Body of pancreas (tissue), 4 donors: ENCODE measurements at regions not wholly inside any gene's neighbourhood (a gene's known extent, or its start where the extent isn't known, plus 50 kb on each side); places are given as distances from the start of the nearest gene placed in this dataset.

Experiments used
- ATAC-seq: fragments of 150-250 bp; one replicate; pipeline ENCODE4 v1.9.1; 2016
- DNase-seq, 4 donors: peaks; one replicate each; pipeline ENCODE4 v3.0.0-alpha.2; 2019
- H3K27ac ChIP-seq, 4 donors: fragments of 200-600 bp; sonication (generic); 1 replicate in 3 of 4; 2 replicates in 1 of 4; pipeline versions ENCODE4 v1.5.1 to v1.6.1; 2016 to 2019; ENCODE audit warnings: mild to moderate bottlenecking in 1 of 4, mixed read lengths in 1 of 4, moderate library complexity in 1 of 4
- H3K27me3 ChIP-seq, 2 donors: fragments of 200-600 bp; sonication (generic); one replicate each; pipeline ENCODE4 v1.6.0; 2016; ENCODE audit warnings: mild to moderate bottlenecking in 1 of 2
- H3K36me3 ChIP-seq, 2 donors: fragments of 200-600 bp; sonication (generic); replicated peaks in 1 of 2; 2 replicates each; pipeline ENCODE4 v1.5.1; 2016; ENCODE audit warnings: low read depth in 2 of 2; ENCODE audit not compliant: insufficient read depth in 1 of 2
- H3K4me1 ChIP-seq: fragments of 200-600 bp; sonication (generic); one replicate; pipeline ENCODE4 v1.6.0; 2016
- H3K4me3 ChIP-seq, 2 donors: fragments of 200-600 bp; sonication (generic); 1 replicate in 1 of 2; 2 replicates in 1 of 2; pipeline ENCODE4 v1.5.1; 2016 to 2019
- H3K9me3 ChIP-seq, 3 donors: fragments of 200-600 bp; sonication (generic); 1 replicate in 2 of 3; 2 replicates in 1 of 3; pipeline ENCODE4 v1.5.1; 2016
- POLR2A ChIP-seq, 3 donors: fragments of 450-650 bp; IDR thresholded peaks; one replicate each; pipeline ENCODE4 v1.6.1; 2016; ENCODE audit warnings: antibody characterized with exemption in 3 of 3, mild to moderate bottlenecking in 2 of 3
- WGBS, 2 donors: methylation state at CpG; one replicate each; pipeline ENCODE4 v1.1.5; 2017; 5-methylcytosine and 5-hydroxymethylcytosine counted together
- intact Hi-C: fragments of 100-400 bp; cut with DNase I; formaldehyde crosslinking; loops from one replicate; pipeline ENCODE4 v1.15.1; 2023
- TF ChIP-seq, protein P1 (sequence below), 7 experiments: fragments of 450-650 bp in 4 of 7; fragments of 200-600 bp in 3 of 7; sonication (generic) in 3 of 7; IDR thresholded peaks; one replicate each; pipeline ENCODE4 v1.5.1; 2016 to 2019; ENCODE audit warnings: antibody characterized with exemption in 7 of 7

DNA sequence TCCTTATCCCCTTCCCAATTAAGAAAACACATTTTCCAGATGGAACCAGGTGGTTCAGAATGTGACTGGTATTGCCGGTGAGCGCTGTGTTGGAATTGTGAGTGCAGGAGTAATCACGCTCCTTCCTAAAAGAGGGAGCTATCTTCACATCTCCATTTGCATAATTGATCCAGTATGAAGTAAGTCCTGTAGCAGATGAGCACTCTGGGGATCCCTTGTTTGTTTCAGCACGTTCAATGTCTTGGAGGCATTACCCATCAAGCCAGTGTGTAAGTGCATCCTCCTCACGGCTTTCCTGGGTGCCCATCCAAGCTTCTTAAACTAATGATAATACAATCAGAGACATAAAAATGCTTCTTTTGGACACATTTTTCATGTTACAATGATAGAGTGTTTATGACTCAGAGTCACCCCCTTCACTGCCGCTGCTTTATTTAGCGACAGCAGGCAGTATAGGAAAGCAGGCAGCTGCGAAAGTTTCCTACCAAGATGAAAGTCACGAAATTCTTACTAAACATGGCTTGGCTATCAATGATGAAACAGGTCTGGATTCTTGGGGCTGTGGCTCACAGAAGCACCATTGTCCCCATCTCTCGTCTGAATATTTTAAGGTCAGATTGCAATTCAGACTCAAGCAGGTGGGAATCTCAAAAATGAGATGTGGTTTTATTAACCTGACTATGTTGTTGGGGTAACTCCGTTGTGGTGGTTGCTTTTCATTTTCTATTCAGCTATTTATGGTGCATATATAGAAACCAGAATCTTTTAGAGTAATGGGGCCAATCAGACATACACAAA is 346.3 kb upstream of the MDFIC2 start:
- Histone ChIP-seq H3K27ac (no peak overlapping the region), H3K9me3 (no peaks in the 10 kb centered on the region), H3K4me3 (no peak overlapping the region), H3K36me3 (no peaks in the 10 kb centered on the region), H3K27me3 (peaks cover 0 to 3% of the 10 kb centered on the region in 2 donors), H3K4me1 (no peaks in the 10 kb centered on the region)
- no peak for ATAC-seq
- WGBS, 2 donors = 69 to 76% methylated on average over 11 of the region's 11 CpGs
- intact Hi-C loops = no loop called here
- no peak for TF ChIP-seq POLR2A (IDR thresholded peaks at IDR 0.05)
- TF ChIP-seq, protein P1, sequence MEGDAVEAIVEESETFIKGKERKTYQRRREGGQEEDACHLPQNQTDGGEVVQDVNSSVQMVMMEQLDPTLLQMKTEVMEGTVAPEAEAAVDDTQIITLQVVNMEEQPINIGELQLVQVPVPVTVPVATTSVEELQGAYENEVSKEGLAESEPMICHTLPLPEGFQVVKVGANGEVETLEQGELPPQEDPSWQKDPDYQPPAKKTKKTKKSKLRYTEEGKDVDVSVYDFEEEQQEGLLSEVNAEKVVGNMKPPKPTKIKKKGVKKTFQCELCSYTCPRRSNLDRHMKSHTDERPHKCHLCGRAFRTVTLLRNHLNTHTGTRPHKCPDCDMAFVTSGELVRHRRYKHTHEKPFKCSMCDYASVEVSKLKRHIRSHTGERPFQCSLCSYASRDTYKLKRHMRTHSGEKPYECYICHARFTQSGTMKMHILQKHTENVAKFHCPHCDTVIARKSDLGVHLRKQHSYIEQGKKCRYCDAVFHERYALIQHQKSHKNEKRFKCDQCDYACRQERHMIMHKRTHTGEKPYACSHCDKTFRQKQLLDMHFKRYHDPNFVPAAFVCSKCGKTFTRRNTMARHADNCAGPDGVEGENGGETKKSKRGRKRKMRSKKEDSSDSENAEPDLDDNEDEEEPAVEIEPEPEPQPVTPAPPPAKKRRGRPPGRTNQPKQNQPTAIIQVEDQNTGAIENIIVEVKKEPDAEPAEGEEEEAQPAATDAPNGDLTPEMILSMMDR (IDR thresholded peaks at IDR 0.05) = no peak
- DNase-seq = no peak

DNA sequence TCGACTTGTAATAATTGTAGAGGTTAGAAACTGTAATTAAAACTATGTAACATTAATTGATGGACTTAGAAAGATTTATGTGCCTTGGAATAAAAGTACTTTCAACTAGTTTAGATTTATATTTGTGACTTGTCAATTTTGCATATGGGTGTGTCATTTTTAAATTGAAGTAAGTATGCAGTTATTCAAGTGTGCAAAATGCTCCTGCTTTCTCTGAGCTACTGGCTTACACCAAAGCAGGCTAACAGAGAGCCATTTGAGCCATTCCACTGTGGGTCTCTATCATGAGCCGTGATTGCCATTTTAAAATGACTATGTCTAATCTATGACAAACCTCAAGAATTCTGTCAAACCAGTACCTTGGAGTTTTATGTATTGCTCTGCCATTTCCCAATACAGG is 345.0 kb upstream of the MDFIC2 start:
- intact Hi-C loops = no loop called here
- ATAC-seq (no peak), DNase-seq (no peak)
- 64 to 75% methylated on average over 2 of the region's 2 CpGs for WGBS, 2 donors
- no peaks in the 10 kb centered on the region for H3K36me3 ChIP-seq
- H3K27ac ChIP-seq = no peak overlapping the region
- no peak overlapping the region for H3K4me3 ChIP-seq
- no peaks in the 10 kb centered on the region for H3K9me3 ChIP-seq
- peaks cover 0 to 3% of the 10 kb centered on the region in 2 donors for H3K27me3 ChIP-seq
- no peaks in the 10 kb centered on the region for H3K4me1 ChIP-seq
- no peak for TF ChIP-seq POLR2A (IDR thresholded peaks at IDR 0.05)
- TF ChIP-seq, protein P1 (IDR thresholded peaks at IDR 0.05) = no peak

DNA sequence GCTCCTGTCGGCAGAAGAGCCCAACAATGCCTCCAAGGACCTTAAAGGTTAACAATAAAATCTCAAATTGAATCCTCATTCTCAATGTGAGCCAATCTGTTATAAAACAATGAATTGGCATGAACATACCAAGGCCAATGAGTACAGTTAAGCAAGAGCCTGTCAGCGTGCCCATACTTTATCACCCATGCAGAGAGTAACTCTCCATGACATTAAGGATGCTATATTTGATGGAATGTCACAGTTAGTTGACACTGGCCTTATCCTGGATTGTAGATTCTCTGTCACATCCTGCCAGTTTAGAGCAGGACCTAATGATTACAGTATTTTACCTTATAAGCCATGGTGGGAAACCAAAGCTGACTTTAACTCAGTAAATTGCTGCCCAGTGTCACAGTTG is 335.4 kb upstream of the MDFIC2 start:
- DNase-seq (no peak), ATAC-seq (no peak)
- no peak for TF ChIP-seq POLR2A (IDR thresholded peaks at IDR 0.05)
- TF ChIP-seq, protein P1 (IDR thresholded peaks at IDR 0.05) = no peak
- Histone ChIP-seq H3K27me3 (no peaks in the 10 kb centered on the region), H3K9me3 (no peaks in the 10 kb centered on the region), H3K4me3 (no peak overlapping the region), H3K36me3 (no peaks in the 10 kb centered on the region), H3K4me1 (no peaks in the 10 kb centered on the region), H3K27ac (no peak overlapping the region)
- WGBS, 2 donors = 78 to 79% methylated on average over 2 of the region's 2 CpGs
- intact Hi-C loops = no loop called here

DNA sequence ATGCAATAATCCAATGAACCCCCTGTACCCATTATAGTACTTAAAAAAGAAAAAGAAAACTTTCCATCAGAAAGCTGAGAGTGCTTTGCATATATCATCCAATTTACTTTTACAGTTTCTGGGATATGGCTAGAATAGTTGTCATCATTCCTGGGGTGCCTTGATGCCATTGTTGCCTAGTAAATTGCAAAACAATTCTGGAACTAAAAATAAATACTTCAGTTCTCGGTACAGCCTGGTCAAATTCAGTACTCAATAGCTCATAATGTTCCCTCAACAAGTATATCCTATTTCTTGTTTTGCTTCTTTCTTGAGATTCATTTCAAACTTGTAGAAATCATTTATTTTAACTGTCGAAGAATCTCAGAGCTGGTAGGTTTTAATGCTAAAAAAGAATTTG is 334.7 kb upstream of the MDFIC2 start:
- ATAC-seq (no peak), DNase-seq (no peak)
- Histone ChIP-seq H3K4me3 (no peak overlapping the region), H3K9me3 (no peaks in the 10 kb centered on the region), H3K27ac (no peak overlapping the region), H3K27me3 (no peaks in the 10 kb centered on the region), H3K4me1 (no peaks in the 10 kb centered on the region), H3K36me3 (no peaks in the 10 kb centered on the region)
- intact Hi-C loops = no loop called here
- 71 to 80% methylated on average over 2 of the region's 2 CpGs for WGBS, 2 donors
- TF ChIP-seq, protein P1 (IDR thresholded peaks at IDR 0.05) = no peak
- TF ChIP-seq POLR2A (IDR thresholded peaks at IDR 0.05) = no peak

DNA sequence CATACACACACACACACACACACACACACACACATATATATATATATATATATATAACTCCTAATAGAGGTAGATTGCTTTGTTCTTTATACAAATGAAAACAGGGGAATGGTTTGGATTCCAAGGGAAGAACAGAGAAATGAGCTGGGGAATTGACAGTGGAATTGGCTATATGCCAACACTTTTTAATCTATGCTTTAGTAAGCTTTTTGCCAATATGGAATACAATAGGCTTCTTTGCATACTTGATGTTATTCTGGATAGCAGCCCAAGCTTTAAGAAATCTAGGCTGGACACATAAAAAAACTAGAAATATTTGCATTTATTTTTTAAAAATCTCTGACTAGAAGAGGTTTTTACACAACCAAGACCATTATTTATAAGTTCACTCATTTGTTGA is 334.2 kb upstream of the MDFIC2 start:
- intact Hi-C loops = no loop called here
- DNase-seq = no peak

More for the DNA sequence above, 334.2 kb upstream of the MDFIC2 start:
- Histone ChIP-seq H3K4me1 (no peaks in the 10 kb centered on the region), H3K9me3 (no peaks in the 10 kb centered on the region), H3K27me3 (no peaks in the 10 kb centered on the region), H3K27ac (no peak overlapping the region), H3K36me3 (no peaks in the 10 kb centered on the region), H3K4me3 (no peak overlapping the region)
- no peak for TF ChIP-seq POLR2A (IDR thresholded peaks at IDR 0.05)
- TF ChIP-seq, protein P1 (IDR thresholded peaks at IDR 0.05) = no peak
- no peak for ATAC-seq
